CD4-positive, alpha-beta T cell treated with Interleukin-2 at 100 ng/mL for 4 hours (primary cell): ENCODE measurements at regions not wholly inside any gene's neighbourhood (a gene's known extent, or its start where the extent isn't known, plus 50 kb on each side); places are given as distances from the start of the nearest gene placed in this dataset.

Experiments
- DNase-seq: peaks from one replicate; pipeline ENCODE4 v3.0.0-alpha.2; 2020; ENCODE audit warnings: low spot score

- no peak for DNase-seq
Observed at GRCh38 chr19:28534766-28535351, 678.1 kb downstream of the UQCRFS1 start.

GRCh38 chr19:28532765-28533341 is 680.1 kb downstream of the UQCRFS1 start:
- DNase-seq = no peak

GRCh38 chr19:28531979-28532378 is 681.0 kb downstream of the UQCRFS1 start:
- no peak for DNase-seq

GRCh38 chr19:28530406-28531035 is 682.4 kb downstream of the UQCRFS1 start:
- no peak for DNase-seq

- DNase-seq = no peak
Observed at GRCh38 chr19:28526038-28526437, 686.9 kb downstream of the UQCRFS1 start.

GRCh38 chr19:28523619-28524018 is 689.3 kb downstream of the UQCRFS1 start:
- no peak for DNase-seq

- no peak for DNase-seq
Observed at GRCh38 chr19:28522545-28522922, 690.4 kb downstream of the UQCRFS1 start.

- DNase-seq = no peak
Observed at GRCh38 chr19:28521614-28522544, 691.1 kb downstream of the UQCRFS1 start.

GRCh38 chr19:28520998-28521568 is 691.9 kb downstream of the UQCRFS1 start:
- DNase-seq = no peak

GRCh38 chr19:28519952-28520861 is 692.7 kb downstream of the UQCRFS1 start:
- DNase-seq = no peak

- no peak for DNase-seq
Observed at GRCh38 chr19:28519218-28519779, 693.7 kb downstream of the UQCRFS1 start.

GRCh38 chr19:28516415-28516872 is 696.5 kb downstream of the UQCRFS1 start:
- no peak for DNase-seq

GRCh38 chr19:28514166-28514565 is 698.8 kb downstream of the UQCRFS1 start:
- DNase-seq = no peak

GRCh38 chr19:28511655-28512054 is 701.3 kb downstream of the UQCRFS1 start:
- DNase-seq = no peak

GRCh38 chr19:28509079-28509895 is 703.7 kb downstream of the UQCRFS1 start:
- no peak for DNase-seq

- DNase-seq = no peak
Observed at GRCh38 chr19:28508666-28509065, 704.3 kb downstream of the UQCRFS1 start.

- DNase-seq = no peak
Observed at GRCh38 chr19:28505933-28506332, 707.0 kb downstream of the UQCRFS1 start.

- no peak for DNase-seq
Observed at GRCh38 chr19:28505134-28505533, 707.8 kb downstream of the UQCRFS1 start.

GRCh38 chr19:28504727-28505126 is 708.2 kb downstream of the UQCRFS1 start:
- DNase-seq = no peak

GRCh38 chr19:28504139-28504538 is 708.8 kb downstream of the UQCRFS1 start:
- no peak for DNase-seq
